Erythroblast (primary cell): ENCODE measurements at regions not wholly inside any gene's neighbourhood (a gene's known extent, or its start where the extent isn't known, plus 50 kb on each side); places are given as distances from the start of the nearest gene placed in this dataset.

Experiments used
- GATA1 ChIP-seq: IDR thresholded peaks from 2 replicates; pipeline ENCODE4 v1.6.1; 2011; ENCODE audit warnings: low read depth, mild to moderate bottlenecking, control low read depth, low read length, moderate library complexity
- POLR2A ChIP-seq: IDR thresholded peaks from 2 replicates; pipeline ENCODE4 v1.6.1; 2011; ENCODE audit warnings: mild to moderate bottlenecking, low read length

- TF ChIP-seq POLR2A (no peak), GATA1 (no peak)
Measured at GRCh38 chr22:48039326-48039725, 1276.9 kb downstream of the TBC1D22A start.
